Thyroid gland (tissue), 4 donors: ENCODE measurements at regions not wholly inside any gene's neighbourhood (a gene's known extent, or its start where the extent isn't known, plus 50 kb on each side); places are given as distances from the start of the nearest gene placed in this dataset.

Experiments
- DNase-seq, 2 donors: peaks; one replicate each; pipeline ENCODE4 v3.0.0-alpha.2; 2019
- H3K27ac ChIP-seq, 3 donors: fragments of 200-600 bp; sonication (generic); 1 replicate in 2 of 3; 2 replicates in 1 of 3; pipeline ENCODE4 v1.5.1; 2016 to 2019; ENCODE audit warnings: mild to moderate bottlenecking in 1 of 3, moderate library complexity in 1 of 3
- H3K27me3 ChIP-seq: fragments of 200-600 bp; sonication (generic); one replicate; pipeline ENCODE4 v1.5.1; 2019
- H3K36me3 ChIP-seq, 2 donors: fragments of 200-600 bp; sonication (generic); one replicate each; pipeline ENCODE4 v1.5.1; 2016 to 2019
- H3K4me1 ChIP-seq, 2 donors: fragments of 200-600 bp; sonication (generic); one replicate each; pipeline ENCODE4 v1.5.1; 2017 to 2019
- H3K4me3 ChIP-seq, 3 donors: fragments of 200-600 bp; sonication (generic); replicated peaks in 1 of 3; 1 replicate in 2 of 3; 2 replicates in 1 of 3; pipeline ENCODE4 v1.5.1; 2016; ENCODE audit warnings: mild to moderate bottlenecking in 1 of 3
- H3K9me3 ChIP-seq: fragments of 200-600 bp; sonication (generic); one replicate; pipeline ENCODE4 v1.5.1; 2017
- CTCF ChIP-seq, 6 experiments: fragments of 200-600 bp in 3 of 6; fragments of 450-650 bp in 3 of 6; sonication (generic) in 3 of 6; IDR thresholded peaks; one replicate each; pipeline ENCODE4 v1.5.1; 2016 to 2019; ENCODE audit warnings: antibody characterized with exemption in 6 of 6, mild to moderate bottlenecking in 2 of 6, inconsistent platforms in 1 of 6, moderate library complexity in 1 of 6
- POLR2A ChIP-seq, 2 donors: fragments of 450-650 bp; IDR thresholded peaks; one replicate each; pipeline ENCODE4 v1.6.1; 2017; ENCODE audit warnings: antibody characterized with exemption in 2 of 2, mild to moderate bottlenecking in 2 of 2, moderate library complexity in 1 of 2
- WGBS, 2 donors: methylation state at CpG; one replicate each; pipeline ENCODE4 v1.1.5; 2017; 5-methylcytosine and 5-hydroxymethylcytosine counted together
- intact Hi-C: fragments of 100-400 bp; cut with DNase I; formaldehyde crosslinking; loops from one replicate; pipeline ENCODE4 v1.15.1; 2023

- peaks cover 6 to 15% of the 10 kb centered on the region in 2 donors for H3K4me1 ChIP-seq
- intact Hi-C loops, result no loop called here
- WGBS, 2 donors, result 22 to 58% methylated on average over 4 of the region's 4 CpGs
- peak overlapping the region; percentile 29 to 39 (median 37) for H3K27ac ChIP-seq
- H3K36me3 ChIP-seq, result no peaks in the 10 kb centered on the region
- H3K9me3 ChIP-seq, result no peaks in the 10 kb centered on the region
- H3K27me3 ChIP-seq, result no peaks in the 10 kb centered on the region
- no peak for TF ChIP-seq POLR2A (IDR thresholded peaks at IDR 0.05)
- no peak for TF ChIP-seq CTCF (IDR thresholded peaks at IDR 0.05)
- no peak for DNase-seq
- no peak overlapping the region for H3K4me3 ChIP-seq
Measured at GRCh38 chr5:34533582-34534522, 122.3 kb upstream of the RAI14 start.

GRCh38 chr5:34534523-34535103 is 121.5 kb upstream of the RAI14 start:
- Histone ChIP-seq H3K4me1 (peaks cover 6 to 15% of the 10 kb centered on the region in 2 donors), H3K27ac (peak overlapping the region; percentile 29 to 39 (median 37)), H3K27me3 (no peaks in the 10 kb centered on the region), H3K9me3 (no peaks in the 10 kb centered on the region), H3K36me3 (no peaks in the 10 kb centered on the region), H3K4me3 (no peak overlapping the region)
- intact Hi-C loops, result no loop called here
- 37 to 43% methylated on average over 4 of the region's 4 CpGs for WGBS, 2 donors
- no peak for DNase-seq
- TF ChIP-seq POLR2A (IDR thresholded peaks at IDR 0.05) (no peak), CTCF (IDR thresholded peaks at IDR 0.05) (no peak)

- no peaks in the 10 kb centered on the region for H3K36me3 ChIP-seq
- intact Hi-C loops, result no loop called here
- no peak overlapping the region for H3K27ac ChIP-seq
- H3K4me1 ChIP-seq, result peaks cover 6 to 15% of the 10 kb centered on the region in 2 donors
- no peaks in the 10 kb centered on the region for H3K9me3 ChIP-seq
- 76 to 79% methylated on average over 1 of the region's 1 CpG for WGBS, 2 donors
- DNase-seq, result no peak
- H3K27me3 ChIP-seq, result no peaks in the 10 kb centered on the region
- no peak overlapping the region for H3K4me3 ChIP-seq
- no peak for TF ChIP-seq CTCF (IDR thresholded peaks at IDR 0.05)
- no peak for TF ChIP-seq POLR2A (IDR thresholded peaks at IDR 0.05)
Measured at GRCh38 chr5:34535433-34535832, 120.7 kb upstream of the RAI14 start.

GRCh38 chr5:34535944-34536623 is 120.0 kb upstream of the RAI14 start:
- TF ChIP-seq CTCF (IDR thresholded peaks at IDR 0.05) (no peak), POLR2A (IDR thresholded peaks at IDR 0.05) (no peak)
- intact Hi-C loops, result no loop called here
- Histone ChIP-seq H3K27ac (no peak overlapping the region), H3K36me3 (no peaks in the 10 kb centered on the region), H3K9me3 (no peaks in the 10 kb centered on the region), H3K27me3 (no peaks in the 10 kb centered on the region), H3K4me3 (no peak overlapping the region), H3K4me1 (peaks cover 6 to 15% of the 10 kb centered on the region in 2 donors)
- no peak for DNase-seq
- 81 to 84% methylated on average over 2 of the region's 2 CpGs for WGBS, 2 donors
